OCI-LY1 (cell line): ENCODE measurements at regions not wholly inside any gene's neighbourhood (a gene's known extent, or its start where the extent isn't known, plus 50 kb on each side); places are given as distances from the start of the nearest gene placed in this dataset.

Source experiments
- CTCF ChIP-seq: fragments of 200-600 bp; sonication (generic), shearing (Covaris generic); IDR thresholded peaks from 2 replicates; pipeline ENCODE4 v1.5.1; 2017; ENCODE audit warnings: mild to moderate bottlenecking, antibody characterized with exemption, low read length, moderate library complexity, mixed read lengths
- EZH2 ChIP-seq: fragments of 200-600 bp; sonication (generic), shearing (Covaris generic); IDR thresholded peaks from 2 replicates; pipeline ENCODE4 v1.8.0; 2017; ENCODE audit warnings: borderline replicate concordance, mixed run types, mild to moderate bottlenecking, antibody characterized with exemption, low read length, moderate library complexity, mixed read lengths

- TF ChIP-seq CTCF = no peak
- TF ChIP-seq EZH2 = no peak
Observed at GRCh38 chr3:115486880-115487279, 136.4 kb upstream of the GAP43 start.
